GM12878 (cell line): ENCODE measurements at regions not wholly inside any gene's neighbourhood (a gene's known extent, or its start where the extent isn't known, plus 50 kb on each side); places are given as distances from the start of the nearest gene placed in this dataset.

ENCODE experiments used
- ATAC-seq: fragments of 200-7000 bp; cut with Tn5 transposase; 3 replicates; pipeline ENCODE4 v1.9.1; 2020; ENCODE audit warnings: mild to moderate bottlenecking, moderate library complexity
- BruUV-seq: library from RNA; stranded (reverse); fragments of 400-500 nt; replicated peaks from 2 replicates; lab custom pipeline; 2021; lab: Mats Ljungman, UMichigan
- CTCF ChIA-PET: fragments of 300-600 bp; sonication (Branson Sonifier 250); formaldehyde crosslinking; extraction: SDS; loops from one replicate; lab custom pipeline; 2021; ENCODE audit warnings: inconsistent platforms; lab: Yijun Ruan, JAX
- POLR2A ChIA-PET: fragments of 350-600 bp; formaldehyde crosslinking; extraction: SDS; loops from one replicate; lab custom pipeline; 2021; ENCODE audit warnings: inconsistent platforms; lab: Charles Lee
- RAD21 ChIA-PET: fragments of 300-600 bp; sonication (Branson Sonifier 250); formaldehyde crosslinking; loops from one replicate; lab custom pipeline; 2023; ENCODE audit warnings: antibody characterized with exemption; ENCODE audit not compliant: unreplicated experiment; lab: Charles Lee
- SMC1A ChIA-PET: fragments of 300-600 bp; sonication (Branson Sonifier 250); formaldehyde crosslinking; loops from one replicate; lab custom pipeline; 2023; ENCODE audit not compliant: unreplicated experiment, uncharacterized antibody; lab: Charles Lee
- DNase-seq: peaks from one replicate; pipeline ENCODE4 v3.0.0-alpha.2; 2011; ENCODE audit warnings: low read depth, low spot score
- FAIRE-seq: peaks from 3 replicates; lab custom pipeline; 2011; peaks lifted over from hg19 to GRCh38; lab: Jason Lieb, UNC
- H2AFZ ChIP-seq: 2 replicates; pipeline ENCODE4 v1.6.0; 2011; ENCODE audit warnings: low read depth, low read length, control low read depth; ENCODE audit not compliant: control insufficient read depth
- H3K27ac ChIP-seq: 2 replicates; pipeline ENCODE4 v1.5.1; 2011; ENCODE audit warnings: control low read depth; ENCODE audit not compliant: control insufficient read depth, insufficient read depth
- H3K27me3 ChIP-seq, 2 experiments: replicated peaks in 1 of 2; 2 replicates each; pipeline versions ENCODE4 v1.6.0 to v1.6.1; 2011; ENCODE audit warnings: low read length in 1 of 2; ENCODE audit not compliant: control insufficient read depth in 2 of 2, insufficient read depth in 2 of 2
- H3K36me3 ChIP-seq, 2 experiments: 2 replicates each; pipeline ENCODE4 v1.5.1; 2011; ENCODE audit warnings: low read length in 1 of 2; ENCODE audit not compliant: control insufficient read depth in 2 of 2, insufficient read depth in 2 of 2
- H3K4me1 ChIP-seq: 2 replicates; pipeline ENCODE4 v1.6.1; 2011; ENCODE audit warnings: mild to moderate bottlenecking, low read length, moderate library complexity, mixed read lengths; ENCODE audit not compliant: control insufficient read depth, insufficient read depth
- H3K4me2 ChIP-seq: 2 replicates; pipeline ENCODE4 v1.6.0; 2011; ENCODE audit warnings: control low read depth; ENCODE audit not compliant: control insufficient read depth, insufficient read depth
- H3K4me3 ChIP-seq: fragments of 200-600 bp; sonication (generic); 2 replicates; pipeline ENCODE4 v1.5.1; 2016
- H3K79me2 ChIP-seq: 2 replicates; pipeline ENCODE4 v1.6.0; 2011; ENCODE audit warnings: low read length; ENCODE audit not compliant: control insufficient read depth, insufficient read depth
- H3K9ac ChIP-seq: 2 replicates; pipeline ENCODE4 v1.8.0; 2011; ENCODE audit warnings: low read length, control low read depth, mixed read lengths; ENCODE audit not compliant: control insufficient read depth, insufficient read depth
- H3K9me3 ChIP-seq: replicated peaks from 3 replicates; pipeline ENCODE4 v1.5.1; 2011; ENCODE audit warnings: mild to moderate bottlenecking, low read length; ENCODE audit not compliant: control insufficient read depth, insufficient read depth
- H4K20me1 ChIP-seq: 2 replicates; pipeline ENCODE4 v1.6.0; 2011; ENCODE audit not compliant: control insufficient read depth, insufficient read depth
- CBX3 ChIP-seq: fragments of 200-600 bp; sonication (generic); IDR thresholded peaks from 2 replicates; pipeline ENCODE4 v1.6.1; 2016; ENCODE audit warnings: low read depth, borderline replicate concordance
- EP300 ChIP-seq, 2 experiments: fragments of 150-350 bp in 1 of 2; IDR thresholded peaks; 2 replicates each; pipeline ENCODE4 v1.6.1; 2011 to 2012; ENCODE audit warnings: low read depth in 2 of 2, low read length in 2 of 2, borderline replicate concordance in 1 of 2, improper control_type of control experiment in 1 of 2, inconsistent platforms in 1 of 2; ENCODE audit not compliant: control insufficient read depth in 1 of 2
- GATAD2B ChIP-seq: fragments of 450-650 bp; conservative IDR thresholded peaks from 2 replicates; pipeline ENCODE4 v1.6.1; 2017; ENCODE audit warnings: low read depth, mild to moderate bottlenecking, moderate library complexity
- HDAC2 ChIP-seq: fragments of 200-600 bp; sonication (generic); IDR thresholded peaks from 2 replicates; pipeline ENCODE4 v1.6.1; 2017
- NFIC ChIP-seq: IDR thresholded peaks from 2 replicates; pipeline ENCODE4 v1.6.1; 2012; ENCODE audit warnings: low read depth, mild to moderate bottlenecking, inconsistent platforms, low read length, moderate library complexity
- NRF1 ChIP-seq: conservative IDR thresholded peaks from 2 replicates; pipeline ENCODE4 v1.6.1; 2011; ENCODE audit warnings: mild to moderate bottlenecking, low read depth, low read length, improper control_type of control experiment
- PAX5 ChIP-seq: IDR thresholded peaks from 2 replicates; pipeline ENCODE4 v1.6.1; 2011; ENCODE audit warnings: low read depth, low read length, borderline replicate concordance
- PML ChIP-seq: IDR thresholded peaks from 2 replicates; pipeline ENCODE4 v1.6.1; 2012; ENCODE audit warnings: low read length, inconsistent platforms
- RFX5 ChIP-seq: IDR thresholded peaks from 2 replicates; pipeline ENCODE4 v1.6.1; 2011; ENCODE audit warnings: low read depth, low read length, improper control_type of control experiment
- SKIL ChIP-seq: fragments of 450-650 bp; IDR thresholded peaks from 2 replicates; pipeline ENCODE4 v1.6.1; 2017; ENCODE audit warnings: mild to moderate bottlenecking, low read depth, inconsistent platforms; ENCODE audit not compliant: poor library complexity, severe bottlenecking
- SP1 ChIP-seq: IDR thresholded peaks from one replicate; pipeline ENCODE4 v1.6.1; 2011; ENCODE audit warnings: low read depth, low read length
- WGBS: methylation state at CpG from one replicate; pipeline ENCODE4 v1.1.6; 2016; ENCODE audit warnings: low lambda C conversion rate; ENCODE audit not compliant: insufficient replicate concordance, insufficient coverage; ENCODE audit errors: missing lambda C conversion rate; 5-methylcytosine and 5-hydroxymethylcytosine counted together
- in situ Hi-C: fragments of 300-500 bp; cut with MboI; formaldehyde crosslinking; loops from 9 replicates; pipeline ENCODE4 v1.14.3; 2018; ENCODE audit warnings: mixed read lengths
- intact Hi-C: fragments of 100-400 bp; cut with micrococcal nuclease; formaldehyde crosslinking; loops from one replicate; pipeline ENCODE4 v1.14.2; 2022; ENCODE audit not compliant: unreplicated experiment
- TF ChIP-seq, protein P1 (sequence below): fragments of 150-350 bp; IDR thresholded peaks from 2 replicates; pipeline ENCODE4 v1.6.1; 2016; ENCODE audit warnings: low read depth, low read length
- TF ChIP-seq, protein P2 (sequence below): IDR thresholded peaks from 2 replicates; pipeline ENCODE4 v1.6.1; 2012; ENCODE audit warnings: improper control_type of control experiment, low read depth, low read length; ENCODE audit not compliant: insufficient replicate concordance

GRCh38 chr2:238562446-238562845 lies 135.7 kb downstream of the ASB1 start:
- Histone ChIP-seq H3K79me2 (no peaks in the 10 kb centered on the region), H3K27me3 (no peaks in the 10 kb centered on the region; a peak in 1 of 4 replicates), H3K36me3 (no peaks in the 10 kb centered on the region), H3K9me3 (no peaks in the 10 kb centered on the region), H3K4me3 (no peak overlapping the region), H3K4me2 (no peak overlapping the region), H4K20me1 (no peaks in the 10 kb centered on the region; the same call in 1 of the 2 replicates), H3K4me1 (no peaks in the 10 kb centered on the region), H3K27ac (no peak overlapping the region), H3K9ac (no peak overlapping the region), H2AFZ (no peak overlapping the region)
- no TSS peak for BruUV-seq
- FAIRE-seq (no peak), ATAC-seq (no peak), DNase-seq (no peak)
- POLR2A ChIA-PET = no interaction called here
- RAD21 ChIA-PET = no interaction called here
- intact Hi-C loops = no loop called here
- 47% methylated on average over 8 of the region's 8 CpGs for WGBS
- in situ Hi-C loops = no loop called here
- SMC1A ChIA-PET = no interaction called here
- CTCF ChIA-PET = interaction anchor here (0.7 kb wide), 1 partner anchor 11 kb away, joined by 3 read pairs; no protein-coding TSS in a partner anchor
- TF ChIP-seq CBX3 = no peak
- TF ChIP-seq HDAC2 = no peak
- TF ChIP-seq NRF1 = no peak
- TF ChIP-seq EP300 (IDR thresholded peaks at IDR 0.05; ENCODE audit: borderline replicate concordance in 1 of 2, control insufficient read depth in 1 of 2, low read depth in 2 of 2, low read length in 2 of 2) = no peak
- TF ChIP-seq, protein P1, sequence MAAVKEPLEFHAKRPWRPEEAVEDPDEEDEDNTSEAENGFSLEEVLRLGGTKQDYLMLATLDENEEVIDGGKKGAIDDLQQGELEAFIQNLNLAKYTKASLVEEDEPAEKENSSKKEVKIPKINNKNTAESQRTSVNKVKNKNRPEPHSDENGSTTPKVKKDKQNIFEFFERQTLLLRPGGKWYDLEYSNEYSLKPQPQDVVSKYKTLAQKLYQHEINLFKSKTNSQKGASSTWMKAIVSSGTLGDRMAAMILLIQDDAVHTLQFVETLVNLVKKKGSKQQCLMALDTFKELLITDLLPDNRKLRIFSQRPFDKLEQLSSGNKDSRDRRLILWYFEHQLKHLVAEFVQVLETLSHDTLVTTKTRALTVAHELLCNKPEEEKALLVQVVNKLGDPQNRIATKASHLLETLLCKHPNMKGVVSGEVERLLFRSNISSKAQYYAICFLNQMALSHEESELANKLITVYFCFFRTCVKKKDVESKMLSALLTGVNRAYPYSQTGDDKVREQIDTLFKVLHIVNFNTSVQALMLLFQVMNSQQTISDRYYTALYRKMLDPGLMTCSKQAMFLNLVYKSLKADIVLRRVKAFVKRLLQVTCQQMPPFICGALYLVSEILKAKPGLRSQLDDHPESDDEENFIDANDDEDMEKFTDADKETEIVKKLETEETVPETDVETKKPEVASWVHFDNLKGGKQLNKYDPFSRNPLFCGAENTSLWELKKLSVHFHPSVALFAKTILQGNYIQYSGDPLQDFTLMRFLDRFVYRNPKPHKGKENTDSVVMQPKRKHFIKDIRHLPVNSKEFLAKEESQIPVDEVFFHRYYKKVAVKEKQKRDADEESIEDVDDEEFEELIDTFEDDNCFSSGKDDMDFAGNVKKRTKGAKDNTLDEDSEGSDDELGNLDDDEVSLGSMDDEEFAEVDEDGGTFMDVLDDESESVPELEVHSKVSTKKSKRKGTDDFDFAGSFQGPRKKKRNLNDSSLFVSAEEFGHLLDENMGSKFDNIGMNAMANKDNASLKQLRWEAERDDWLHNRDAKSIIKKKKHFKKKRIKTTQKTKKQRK = no peak
- no peak for TF ChIP-seq PML
- no peak for TF ChIP-seq SP1
- TF ChIP-seq, protein P2, sequence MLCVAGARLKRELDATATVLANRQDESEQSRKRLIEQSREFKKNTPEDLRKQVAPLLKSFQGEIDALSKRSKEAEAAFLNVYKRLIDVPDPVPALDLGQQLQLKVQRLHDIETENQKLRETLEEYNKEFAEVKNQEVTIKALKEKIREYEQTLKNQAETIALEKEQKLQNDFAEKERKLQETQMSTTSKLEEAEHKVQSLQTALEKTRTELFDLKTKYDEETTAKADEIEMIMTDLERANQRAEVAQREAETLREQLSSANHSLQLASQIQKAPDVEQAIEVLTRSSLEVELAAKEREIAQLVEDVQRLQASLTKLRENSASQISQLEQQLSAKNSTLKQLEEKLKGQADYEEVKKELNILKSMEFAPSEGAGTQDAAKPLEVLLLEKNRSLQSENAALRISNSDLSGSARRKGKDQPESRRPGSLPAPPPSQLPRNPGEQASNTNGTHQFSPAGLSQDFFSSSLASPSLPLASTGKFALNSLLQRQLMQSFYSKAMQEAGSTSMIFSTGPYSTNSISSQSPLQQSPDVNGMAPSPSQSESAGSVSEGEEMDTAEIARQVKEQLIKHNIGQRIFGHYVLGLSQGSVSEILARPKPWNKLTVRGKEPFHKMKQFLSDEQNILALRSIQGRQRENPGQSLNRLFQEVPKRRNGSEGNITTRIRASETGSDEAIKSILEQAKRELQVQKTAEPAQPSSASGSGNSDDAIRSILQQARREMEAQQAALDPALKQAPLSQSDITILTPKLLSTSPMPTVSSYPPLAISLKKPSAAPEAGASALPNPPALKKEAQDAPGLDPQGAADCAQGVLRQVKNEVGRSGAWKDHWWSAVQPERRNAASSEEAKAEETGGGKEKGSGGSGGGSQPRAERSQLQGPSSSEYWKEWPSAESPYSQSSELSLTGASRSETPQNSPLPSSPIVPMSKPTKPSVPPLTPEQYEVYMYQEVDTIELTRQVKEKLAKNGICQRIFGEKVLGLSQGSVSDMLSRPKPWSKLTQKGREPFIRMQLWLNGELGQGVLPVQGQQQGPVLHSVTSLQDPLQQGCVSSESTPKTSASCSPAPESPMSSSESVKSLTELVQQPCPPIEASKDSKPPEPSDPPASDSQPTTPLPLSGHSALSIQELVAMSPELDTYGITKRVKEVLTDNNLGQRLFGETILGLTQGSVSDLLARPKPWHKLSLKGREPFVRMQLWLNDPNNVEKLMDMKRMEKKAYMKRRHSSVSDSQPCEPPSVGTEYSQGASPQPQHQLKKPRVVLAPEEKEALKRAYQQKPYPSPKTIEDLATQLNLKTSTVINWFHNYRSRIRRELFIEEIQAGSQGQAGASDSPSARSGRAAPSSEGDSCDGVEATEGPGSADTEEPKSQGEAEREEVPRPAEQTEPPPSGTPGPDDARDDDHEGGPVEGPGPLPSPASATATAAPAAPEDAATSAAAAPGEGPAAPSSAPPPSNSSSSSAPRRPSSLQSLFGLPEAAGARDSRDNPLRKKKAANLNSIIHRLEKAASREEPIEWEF = no peak
- no peak for TF ChIP-seq RFX5
- TF ChIP-seq PAX5 = no peak
- no peak for TF ChIP-seq GATAD2B
- no peak for TF ChIP-seq NFIC
- TF ChIP-seq SKIL = no peak
